ENCODE measurements at regions not wholly inside any gene's neighbourhood (a gene's known extent, or its start where the extent isn't known, plus 50 kb on each side); places are given as distances from the start of the nearest gene placed in this dataset.

- ATAC-seq = no peak
- Mint-ChIP-seq H3K9me3 (ENCODE audit: low read depth) (no peaks in the 10 kb centered on the region), H3K4me3 (no peak overlapping the region), H3K27ac (no peak overlapping the region), H3K36me3 (ENCODE audit: low read depth) (no peaks in the 10 kb centered on the region), H3K4me1 (peaks cover 7% of the 10 kb centered on the region), H3K27me3 (no peaks in the 10 kb centered on the region)
- ChIA-PET POLR2A (no interaction called here), CTCF (interaction anchor here (0.7 kb wide), 1 partner anchor 673 kb away, joined by 4 read pairs; no protein-coding TSS in a partner anchor)
- no peak for DNase-seq
- intact Hi-C loops (cut with DNase I, micrococcal nuclease) = no loop called here
These were observed 189.3 kb downstream of the IRF8 start for GRCh38 chr16:86088287-86088686.

- POLR2A ChIA-PET = no interaction called here
- Mint-ChIP-seq H3K27ac (no peak overlapping the region), H3K4me3 (no peak overlapping the region), H3K9me3 (ENCODE audit: low read depth) (no peaks in the 10 kb centered on the region), H3K4me1 (peaks cover 7% of the 10 kb centered on the region), H3K27me3 (no peaks in the 10 kb centered on the region), H3K36me3 (ENCODE audit: low read depth) (no peaks in the 10 kb centered on the region)
- CTCF ChIA-PET = no interaction called here
- intact Hi-C loops (cut with DNase I, micrococcal nuclease) = no loop called here
- DNase-seq = no peak
- ATAC-seq = no peak
These were observed 189.9 kb downstream of the IRF8 start for GRCh38 chr16:86088816-86089215.

- CTCF ChIA-PET = no interaction called here
- POLR2A ChIA-PET = no interaction called here
These were observed 190.5 kb downstream of the IRF8 start for GRCh38 chr16:86089334-86089900.

GRCh38 chr16:86089991-86090390 lies 191.0 kb downstream of the IRF8 start:
- no peak for DNase-seq

More at GRCh38 chr16:86089334-86089900, 190.5 kb downstream of the IRF8 start:
- intact Hi-C loops (cut with DNase I, micrococcal nuclease) = no loop called here
- Mint-ChIP-seq H3K27me3 (no peaks in the 10 kb centered on the region), H3K36me3 (ENCODE audit: low read depth) (no peaks in the 10 kb centered on the region), H3K4me1 (peaks cover 7% of the 10 kb centered on the region), H3K27ac (no peak overlapping the region), H3K4me3 (no peak overlapping the region), H3K9me3 (ENCODE audit: low read depth) (no peaks in the 10 kb centered on the region)
- DNase-seq = no peak
- no peak for ATAC-seq

GRCh38 chr16:86090461-86091170 lies 191.7 kb downstream of the IRF8 start:
- intact Hi-C loops (cut with DNase I, micrococcal nuclease) = no loop called here
- peaks cover 7% of the 10 kb centered on the region for H3K4me1 Mint-ChIP-seq
- no peaks in the 10 kb centered on the region for H3K27me3 Mint-ChIP-seq
- H3K4me3 Mint-ChIP-seq = no peak overlapping the region
- no peaks in the 10 kb centered on the region for H3K36me3 Mint-ChIP-seq (ENCODE audit: low read depth)
- ATAC-seq = no peak
- ChIA-PET CTCF (no interaction called here), POLR2A (no interaction called here)
- H3K27ac Mint-ChIP-seq = no peak overlapping the region
- no peaks in the 10 kb centered on the region for H3K9me3 Mint-ChIP-seq (ENCODE audit: low read depth)
- DNase-seq = no peak

More at GRCh38 chr16:86089991-86090390, 191.0 kb downstream of the IRF8 start:
- CTCF ChIA-PET = no interaction called here
- peaks cover 7% of the 10 kb centered on the region for H3K4me1 Mint-ChIP-seq
- no peak for ATAC-seq
- POLR2A ChIA-PET = no interaction called here
- H3K4me3 Mint-ChIP-seq = no peak overlapping the region
- no peaks in the 10 kb centered on the region for H3K36me3 Mint-ChIP-seq (ENCODE audit: low read depth)
- intact Hi-C loops (cut with DNase I, micrococcal nuclease) = no loop called here
- H3K9me3 Mint-ChIP-seq (ENCODE audit: low read depth) = no peaks in the 10 kb centered on the region
- no peak overlapping the region for H3K27ac Mint-ChIP-seq
- no peaks in the 10 kb centered on the region for H3K27me3 Mint-ChIP-seq

- ATAC-seq (no peak), DNase-seq (no peak)
- Mint-ChIP-seq H3K36me3 (ENCODE audit: low read depth) (no peaks in the 10 kb centered on the region), H3K4me1 (peaks cover 2% of the 10 kb centered on the region), H3K9me3 (ENCODE audit: low read depth) (no peaks in the 10 kb centered on the region), H3K27me3 (no peaks in the 10 kb centered on the region), H3K4me3 (no peak overlapping the region), H3K27ac (no peak overlapping the region)
- POLR2A ChIA-PET = no interaction called here
- intact Hi-C loops (cut with DNase I, micrococcal nuclease) = no loop called here
- CTCF ChIA-PET = no interaction called here
These were observed 193.0 kb downstream of the IRF8 start for GRCh38 chr16:86091976-86092375.

GRCh38 chr16:86092586-86093480 lies 193.9 kb downstream of the IRF8 start:
- Mint-ChIP-seq H3K9me3 (ENCODE audit: low read depth) (no peaks in the 10 kb centered on the region), H3K27me3 (no peaks in the 10 kb centered on the region), H3K27ac (no peak overlapping the region), H3K4me1 (peaks cover 2% of the 10 kb centered on the region), H3K36me3 (ENCODE audit: low read depth) (no peaks in the 10 kb centered on the region), H3K4me3 (no peak overlapping the region)
- ChIA-PET POLR2A (no interaction called here), CTCF (interaction anchor here (0.6 kb wide), 1 partner anchor 111 kb away, joined by 3 read pairs; no protein-coding TSS in a partner anchor)
- ATAC-seq (no peak), DNase-seq (no peak)
- intact Hi-C loops (cut with DNase I, micrococcal nuclease) = no loop called here

- H3K9me3 Mint-ChIP-seq (ENCODE audit: low read depth) = no peaks in the 10 kb centered on the region
- no peak overlapping the region for H3K27ac Mint-ChIP-seq
- ATAC-seq (no peak), DNase-seq (no peak)
- ChIA-PET CTCF (interaction anchor here (0.6 to 1.2 kb wide), 3 partner anchors 21 to 110 kb away, joined by 3 to 4 read pairs (median 3); no protein-coding TSS in a partner anchor), POLR2A (no interaction called here)
- no peak overlapping the region for H3K4me3 Mint-ChIP-seq
- no peaks in the 10 kb centered on the region for H3K4me1 Mint-ChIP-seq
- H3K36me3 Mint-ChIP-seq (ENCODE audit: low read depth) = no peaks in the 10 kb centered on the region
- intact Hi-C loops (cut with DNase I, micrococcal nuclease) = no loop called here
- H3K27me3 Mint-ChIP-seq = no peaks in the 10 kb centered on the region
These were observed 195.1 kb downstream of the IRF8 start for GRCh38 chr16:86093801-86094750.

- no peak for ATAC-seq
- H3K4me1 Mint-ChIP-seq = no peaks in the 10 kb centered on the region
These were observed 196.3 kb downstream of the IRF8 start for GRCh38 chr16:86095131-86095752.

GRCh38 chr16:86095906-86096485 lies 197.0 kb downstream of the IRF8 start:
- no peak overlapping the region for H3K4me3 Mint-ChIP-seq
- ATAC-seq = no peak
- H3K4me1 Mint-ChIP-seq = no peaks in the 10 kb centered on the region
- H3K9me3 Mint-ChIP-seq (ENCODE audit: low read depth) = no peaks in the 10 kb centered on the region
- no peaks in the 10 kb centered on the region for H3K36me3 Mint-ChIP-seq (ENCODE audit: low read depth)
- POLR2A ChIA-PET = no interaction called here
- DNase-seq = no peak
- CTCF ChIA-PET = no interaction called here
- H3K27ac Mint-ChIP-seq = no peak overlapping the region
- intact Hi-C loops (cut with DNase I, micrococcal nuclease) = no loop called here
- H3K27me3 Mint-ChIP-seq = peaks cover 2% of the 10 kb centered on the region

More at GRCh38 chr16:86095131-86095752, 196.3 kb downstream of the IRF8 start:
- no peak for DNase-seq
- H3K9me3 Mint-ChIP-seq (ENCODE audit: low read depth) = no peaks in the 10 kb centered on the region
- no peaks in the 10 kb centered on the region for H3K36me3 Mint-ChIP-seq (ENCODE audit: low read depth)
- peaks cover 2% of the 10 kb centered on the region for H3K27me3 Mint-ChIP-seq
- intact Hi-C loops (cut with DNase I, micrococcal nuclease) = no loop called here
- ChIA-PET CTCF (no interaction called here), POLR2A (no interaction called here)
- H3K27ac Mint-ChIP-seq = no peak overlapping the region
- H3K4me3 Mint-ChIP-seq = no peak overlapping the region

Data from activated CD4-positive, alpha-beta T cell treated with anti-CD3 and anti-CD28 coated beads for 36 hours (primary cell).